CD4-positive, alpha-beta T cell (primary cell): ENCODE measurements at regions not wholly inside any gene's neighbourhood (a gene's known extent, or its start where the extent isn't known, plus 50 kb on each side); places are given as distances from the start of the nearest gene placed in this dataset.

ENCODE experiments used
- ATAC-seq: fragments of 200-7000 bp; cut with Tn5 transposase; one replicate; pipeline ENCODE4 v1.10.0; 2022; ENCODE audit warnings: mild to moderate bottlenecking; ENCODE audit not compliant: poor library complexity
- CTCF ChIA-PET: fragments of 350-600 bp; sonication (Branson Sonifier 250); formaldehyde crosslinking; loops from one replicate; lab custom pipeline; 2021; ENCODE audit warnings: antibody characterized with exemption, inconsistent platforms; lab: Charles Lee
- POLR2A ChIA-PET: fragments of 350-600 bp; sonication (Branson Sonifier 250); formaldehyde crosslinking; loops from one replicate; lab custom pipeline; 2021; ENCODE audit warnings: antibody characterized with exemption, inconsistent platforms; lab: Charles Lee
- DNase-seq, 14 experiments: peaks; one replicate each; pipeline ENCODE4 v3.0.0-alpha.2; 2013 to 2020; ENCODE audit warnings: mixed read lengths in 2 of 14
- H3K27ac ChIP-seq, 2 donors: one replicate each; pipeline versions ENCODE4 v1.5.1 to v1.7.0; 2013; ENCODE audit warnings: low read length in 2 of 2, low read depth in 1 of 2, mild to moderate bottlenecking in 1 of 2
- H3K27me3 ChIP-seq, 2 experiments: 1 replicate in 1 of 2; 2 replicates in 1 of 2; pipeline versions ENCODE4 v1.6.1 to v1.7.0; 2013; ENCODE audit warnings: low read length in 2 of 2, control low read depth in 1 of 2, mild to moderate bottlenecking in 1 of 2, moderate library complexity in 1 of 2; ENCODE audit not compliant: insufficient read depth in 2 of 2, control insufficient read depth in 1 of 2
- H3K36me3 ChIP-seq: one replicate; pipeline ENCODE4 v1.6.1; 2013; ENCODE audit warnings: low read length, control low read depth; ENCODE audit not compliant: insufficient read depth
- H3K4me1 ChIP-seq: one replicate; pipeline ENCODE4 v1.6.1; 2013; ENCODE audit warnings: low read length, control low read depth; ENCODE audit not compliant: insufficient read depth
- H3K4me3 ChIP-seq: one replicate; pipeline ENCODE4 v1.5.1; 2013; ENCODE audit warnings: mild to moderate bottlenecking, low read length, moderate library complexity
- H3K9me3 ChIP-seq, 2 experiments: 1 replicate in 1 of 2; 2 replicates in 1 of 2; pipeline versions ENCODE4 v1.6.1 to v1.7.0; 2013; ENCODE audit warnings: low read length in 2 of 2, mild to moderate bottlenecking in 2 of 2, control low read depth in 1 of 2, moderate library complexity in 1 of 2; ENCODE audit not compliant: control insufficient read depth in 1 of 2, insufficient read depth in 1 of 2
- H3K27ac Mint-ChIP-seq: one replicate; pipeline ENCODE4 v1.8.0; 2020; ENCODE audit warnings: mixed read lengths
- H3K27me3 Mint-ChIP-seq: one replicate; pipeline ENCODE4 v1.8.0; 2021; ENCODE audit warnings: mixed read lengths
- H3K36me3 Mint-ChIP-seq: one replicate; pipeline ENCODE4 v1.8.0; 2021; ENCODE audit warnings: low read depth, mixed read lengths
- H3K4me1 Mint-ChIP-seq: one replicate; pipeline ENCODE4 v1.8.0; 2021; ENCODE audit warnings: low read depth, mixed read lengths
- H3K4me3 Mint-ChIP-seq: one replicate; pipeline ENCODE4 v1.8.0; 2020; ENCODE audit warnings: mild to moderate bottlenecking, mixed read lengths
- H3K9me3 Mint-ChIP-seq: one replicate; pipeline ENCODE4 v1.8.0; 2020; ENCODE audit warnings: mixed read lengths
- CTCF ChIP-seq: fragments of 200-600 bp; IDR thresholded peaks from one replicate; pipeline ENCODE4 v1.8.0; 2022; ENCODE audit warnings: antibody characterized with exemption, mild to moderate bottlenecking
- intact Hi-C, 2 experiments: fragments of 100-400 bp; cut with DNase I in 1 of 2; cut with micrococcal nuclease in 1 of 2; formaldehyde crosslinking; loops; one replicate each; pipeline versions ENCODE4 v1.15.1 to v1.9.0; 2023 to 2025; cut with DNase I, micrococcal nuclease

- no peaks in the 10 kb centered on the region for H3K27me3 Mint-ChIP-seq
- H3K36me3 ChIP-seq: no peaks in the 10 kb centered on the region
- no peaks in the 10 kb centered on the region for H3K4me1 Mint-ChIP-seq
- TF ChIP-seq CTCF: no peak
- no peak overlapping the region for H3K27ac ChIP-seq
- H3K4me3 ChIP-seq: no peak overlapping the region
- ATAC-seq: no peak
- H3K4me1 ChIP-seq: no peaks in the 10 kb centered on the region
- ChIA-PET POLR2A (no interaction called here), CTCF (no interaction called here)
- no peaks in the 10 kb centered on the region for H3K9me3 ChIP-seq
- no peaks in the 10 kb centered on the region for H3K9me3 Mint-ChIP-seq
- intact Hi-C loops: no loop called here
- no peak overlapping the region for H3K4me3 Mint-ChIP-seq
- no peaks in the 10 kb centered on the region for H3K36me3 Mint-ChIP-seq
- no peak overlapping the region for H3K27ac Mint-ChIP-seq
- DNase-seq: no peak
- no peaks in the 10 kb centered on the region for H3K27me3 ChIP-seq
Measured at GRCh38 chr4:163833669-163834068, 339.2 kb downstream of the TMA16 start.

GRCh38 chr4:163846008-163846407 is 351.5 kb downstream of the TMA16 start:
- Mint-ChIP-seq H3K27me3 (no peaks in the 10 kb centered on the region), H3K27ac (no peak overlapping the region), H3K9me3 (no peaks in the 10 kb centered on the region), H3K36me3 (no peaks in the 10 kb centered on the region), H3K4me3 (no peak overlapping the region), H3K4me1 (no peaks in the 10 kb centered on the region)
- CTCF ChIA-PET: no interaction called here
- no peak overlapping the region for H3K27ac ChIP-seq
- no peaks in the 10 kb centered on the region for H3K9me3 ChIP-seq
- no peak for TF ChIP-seq CTCF
- H3K4me3 ChIP-seq: no peak overlapping the region
- no peaks in the 10 kb centered on the region for H3K36me3 ChIP-seq
- POLR2A ChIA-PET: no interaction called here
- ATAC-seq: no peak
- intact Hi-C loops: no loop called here
- no peaks in the 10 kb centered on the region for H3K27me3 ChIP-seq
- no peak for DNase-seq
- H3K4me1 ChIP-seq: no peaks in the 10 kb centered on the region

GRCh38 chr4:163852246-163852645 is 357.8 kb downstream of the TMA16 start:
- Mint-ChIP-seq H3K36me3 (no peaks in the 10 kb centered on the region), H3K27ac (no peak overlapping the region), H3K9me3 (peaks cover 2% of the 10 kb centered on the region), H3K4me3 (no peak overlapping the region), H3K4me1 (no peaks in the 10 kb centered on the region), H3K27me3 (no peaks in the 10 kb centered on the region)
- Histone ChIP-seq H3K27ac (no peak overlapping the region), H3K36me3 (no peaks in the 10 kb centered on the region), H3K27me3 (no peaks in the 10 kb centered on the region), H3K9me3 (no peaks in the 10 kb centered on the region), H3K4me3 (no peak overlapping the region), H3K4me1 (no peaks in the 10 kb centered on the region)
- ChIA-PET POLR2A (no interaction called here), CTCF (no interaction called here)
- ATAC-seq (no peak), DNase-seq (no peak)
- TF ChIP-seq CTCF: no peak
- intact Hi-C loops: no loop called here
